ENCODE measurements at regions not wholly inside any gene's neighbourhood (a gene's known extent, or its start where the extent isn't known, plus 50 kb on each side); places are given as distances from the start of the nearest gene placed in this dataset.

DNA sequence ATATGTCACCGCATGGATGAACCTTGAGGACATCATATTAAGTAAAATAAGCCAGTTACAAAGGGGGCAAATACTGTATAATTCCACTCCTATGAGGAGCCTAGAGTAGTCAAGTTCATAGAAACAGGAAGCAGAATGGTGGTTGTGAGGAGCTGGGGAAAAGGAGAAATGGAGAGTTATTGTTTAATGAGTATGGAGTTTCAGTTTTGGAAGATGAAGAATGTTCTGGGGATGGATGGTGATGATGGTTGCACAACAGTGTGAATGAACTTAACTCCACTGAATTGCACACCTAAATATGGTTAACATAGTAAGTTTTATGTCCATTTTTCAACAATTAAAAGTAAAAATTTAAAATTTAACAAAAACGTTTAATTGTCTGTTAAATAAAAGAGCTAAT is 220.9 kb upstream of the JUN start:
- TF ChIP-seq, protein P1, sequence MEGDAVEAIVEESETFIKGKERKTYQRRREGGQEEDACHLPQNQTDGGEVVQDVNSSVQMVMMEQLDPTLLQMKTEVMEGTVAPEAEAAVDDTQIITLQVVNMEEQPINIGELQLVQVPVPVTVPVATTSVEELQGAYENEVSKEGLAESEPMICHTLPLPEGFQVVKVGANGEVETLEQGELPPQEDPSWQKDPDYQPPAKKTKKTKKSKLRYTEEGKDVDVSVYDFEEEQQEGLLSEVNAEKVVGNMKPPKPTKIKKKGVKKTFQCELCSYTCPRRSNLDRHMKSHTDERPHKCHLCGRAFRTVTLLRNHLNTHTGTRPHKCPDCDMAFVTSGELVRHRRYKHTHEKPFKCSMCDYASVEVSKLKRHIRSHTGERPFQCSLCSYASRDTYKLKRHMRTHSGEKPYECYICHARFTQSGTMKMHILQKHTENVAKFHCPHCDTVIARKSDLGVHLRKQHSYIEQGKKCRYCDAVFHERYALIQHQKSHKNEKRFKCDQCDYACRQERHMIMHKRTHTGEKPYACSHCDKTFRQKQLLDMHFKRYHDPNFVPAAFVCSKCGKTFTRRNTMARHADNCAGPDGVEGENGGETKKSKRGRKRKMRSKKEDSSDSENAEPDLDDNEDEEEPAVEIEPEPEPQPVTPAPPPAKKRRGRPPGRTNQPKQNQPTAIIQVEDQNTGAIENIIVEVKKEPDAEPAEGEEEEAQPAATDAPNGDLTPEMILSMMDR (IDR thresholded peaks at IDR 0.05), result no peak
- no peak for TF ChIP-seq POLR2A (IDR thresholded peaks at IDR 0.05)

All from lower leg skin (tissue), 3 donors.